Endothelial cell of umbilical vein (primary cell): ENCODE measurements at regions not wholly inside any gene's neighbourhood (a gene's known extent, or its start where the extent isn't known, plus 50 kb on each side); places are given as distances from the start of the nearest gene placed in this dataset.

Source experiments
- BruUV-seq: library from RNA; stranded (reverse); fragments of 400-500 nt; replicated peaks from 2 replicates; lab custom pipeline; 2021; lab: Mats Ljungman, UMichigan
- CTCF ChIA-PET: fragments of 300-600, 350-600 bp; sonication (Branson Sonifier 250); formaldehyde crosslinking; loops from one replicate; lab custom pipeline; 2021; ENCODE audit warnings: antibody characterized with exemption, inconsistent platforms; lab: Charles Lee
- POLR2A ChIA-PET: fragments of 300-600, 350-600 bp; sonication (Branson Sonifier 250); formaldehyde crosslinking; loops from one replicate; lab custom pipeline; 2021; ENCODE audit warnings: antibody characterized with exemption, inconsistent platforms; lab: Charles Lee
- DNase-seq: peaks from one replicate; pipeline ENCODE4 v3.0.0-alpha.2; 2011; ENCODE audit warnings: low read depth, low spot score
- FAIRE-seq: peaks from 2 replicates; lab custom pipeline; 2011; peaks lifted over from hg19 to GRCh38; lab: Jason Lieb, UNC
- H2AFZ ChIP-seq: 2 replicates; pipeline ENCODE4 v1.6.0; 2012; ENCODE audit warnings: low read depth, low read length, control low read depth, inconsistent platforms
- H3K27ac ChIP-seq: 2 replicates; pipeline ENCODE4 v1.5.1; 2011; ENCODE audit warnings: low read depth, mild to moderate bottlenecking, control low read depth, low read length, moderate library complexity; ENCODE audit not compliant: insufficient read depth
- H3K27me3 ChIP-seq, 2 experiments: 2 replicates each; pipeline versions ENCODE4 v1.6.0 to v1.6.1; 2011; ENCODE audit warnings: low read length in 2 of 2, mixed read lengths in 1 of 2; ENCODE audit not compliant: control insufficient read depth in 2 of 2, insufficient read depth in 2 of 2
- H3K36me3 ChIP-seq, 2 experiments: 2 replicates in 1 of 2; 3 replicates in 1 of 2; pipeline ENCODE4 v1.5.1; 2011; ENCODE audit warnings: low read length in 2 of 2, mild to moderate bottlenecking in 1 of 2, moderate library complexity in 1 of 2; ENCODE audit not compliant: control insufficient read depth in 2 of 2, insufficient read depth in 2 of 2; ENCODE audit errors: extremely low read depth in 1 of 2
- H3K4me1 ChIP-seq: 3 replicates; pipeline ENCODE4 v1.5.1; 2011; ENCODE audit warnings: mild to moderate bottlenecking, low read length; ENCODE audit not compliant: control insufficient read depth, insufficient read depth; ENCODE audit errors: extremely low read depth
- H3K4me2 ChIP-seq: 2 replicates; pipeline ENCODE4 v1.6.1; 2011; ENCODE audit warnings: low read length, control low read depth, mixed read lengths; ENCODE audit not compliant: insufficient read depth
- H3K4me3 ChIP-seq, 3 experiments: fragments of 200-600 bp in 1 of 3; sonication (generic), shearing (Covaris generic) in 1 of 3; replicated peaks in 1 of 3; 2 replicates each; pipeline ENCODE4 v1.5.1; 2011 to 2016; ENCODE audit warnings: control low read depth in 3 of 3, low read length in 3 of 3, mild to moderate bottlenecking in 2 of 3, inconsistent platforms in 1 of 3, low read depth in 1 of 3, moderate library complexity in 1 of 3; ENCODE audit not compliant: insufficient read depth in 1 of 3
- H3K79me2 ChIP-seq: 2 replicates; pipeline ENCODE4 v1.6.0; 2012; ENCODE audit warnings: low read length, inconsistent platforms; ENCODE audit not compliant: control insufficient read depth, insufficient read depth
- H3K9ac ChIP-seq: replicated peaks from 2 replicates; pipeline ENCODE3; 2011; ENCODE audit warnings: low read length, control low read depth; ENCODE audit not compliant: insufficient read depth; ENCODE audit errors: extremely low read depth
- H3K9me1 ChIP-seq: replicated peaks from 3 replicates; pipeline ENCODE4 v1.6.0; 2011; ENCODE audit warnings: mild to moderate bottlenecking, low read length; ENCODE audit not compliant: control insufficient read depth, insufficient read depth; ENCODE audit errors: extremely low read depth
- H3K9me3 ChIP-seq: replicated peaks from 2 replicates; pipeline ENCODE4 v1.5.1; 2012; ENCODE audit warnings: low read length, inconsistent platforms; ENCODE audit not compliant: control insufficient read depth, insufficient read depth
- H4K20me1 ChIP-seq: replicated peaks from 2 replicates; pipeline ENCODE3; 2011; ENCODE audit warnings: mild to moderate bottlenecking, low read length; ENCODE audit not compliant: control insufficient read depth, insufficient read depth; ENCODE audit errors: extremely low read depth
- EZH2 ChIP-seq: IDR thresholded peaks from 2 replicates; pipeline ENCODE4 v1.6.1; 2012; ENCODE audit warnings: borderline replicate concordance, low read depth, mild to moderate bottlenecking, moderate library complexity, low read length, inconsistent platforms; ENCODE audit not compliant: severe bottlenecking
- FOS ChIP-seq: IDR thresholded peaks from 2 replicates; pipeline ENCODE4 v1.6.1; 2011; ENCODE audit warnings: mild to moderate bottlenecking, low read length, moderate library complexity, borderline replicate concordance; ENCODE audit not compliant: insufficient read depth
- GATA2 ChIP-seq: IDR thresholded peaks from 2 replicates; pipeline ENCODE4 v1.7.0; 2011; ENCODE audit warnings: low read depth, mild to moderate bottlenecking, moderate library complexity, mixed read lengths, low read length; ENCODE audit not compliant: insufficient read length, insufficient read depth
- JUN ChIP-seq: IDR thresholded peaks from 2 replicates; pipeline ENCODE4 v1.6.1; 2011; ENCODE audit warnings: borderline replicate concordance, low read depth; ENCODE audit not compliant: insufficient read length, insufficient read depth
- MYC ChIP-seq: IDR thresholded peaks from one replicate; pipeline ENCODE4 v1.6.1; 2011; ENCODE audit warnings: mild to moderate bottlenecking, low read depth, low read length
- POLR2AphosphoS5 ChIP-seq: IDR thresholded peaks from 2 replicates; pipeline ENCODE4 v1.6.1; 2012; ENCODE audit warnings: low read depth, mild to moderate bottlenecking, control low read depth, low read length, moderate library complexity; ENCODE audit not compliant: insufficient read depth
- dilution Hi-C: fragments of 300-500 bp; cut with MboI; formaldehyde crosslinking; loops from one replicate; pipeline ENCODE4 v1.15.0; 2019; ENCODE audit warnings: low sequenced_read_pairs; ENCODE audit not compliant: extremely low pct_ligation_motif_present
- intact Hi-C: fragments of 100-400 bp; cut with micrococcal nuclease; formaldehyde crosslinking; loops from one replicate; pipeline ENCODE4 v1.10.0; 2022
- TF ChIP-seq, protein P1 (sequence below), 2 donors: IDR thresholded peaks; 1 replicate in 1 of 2; 2 replicates in 1 of 2; pipeline ENCODE4 v1.5.1; 2011; ENCODE audit warnings: low read length in 2 of 2, mild to moderate bottlenecking in 2 of 2, moderate library complexity in 2 of 2, control low read depth in 1 of 2, inconsistent platforms in 1 of 2, low read depth in 1 of 2; ENCODE audit not compliant: insufficient read depth in 1 of 2; ENCODE audit errors: extremely low read depth in 1 of 2
- TF ChIP-seq, protein P2 (sequence below): IDR thresholded peaks from 2 replicates; pipeline ENCODE4 v1.6.1; 2011; ENCODE audit not compliant: insufficient read depth, insufficient read length

DNA sequence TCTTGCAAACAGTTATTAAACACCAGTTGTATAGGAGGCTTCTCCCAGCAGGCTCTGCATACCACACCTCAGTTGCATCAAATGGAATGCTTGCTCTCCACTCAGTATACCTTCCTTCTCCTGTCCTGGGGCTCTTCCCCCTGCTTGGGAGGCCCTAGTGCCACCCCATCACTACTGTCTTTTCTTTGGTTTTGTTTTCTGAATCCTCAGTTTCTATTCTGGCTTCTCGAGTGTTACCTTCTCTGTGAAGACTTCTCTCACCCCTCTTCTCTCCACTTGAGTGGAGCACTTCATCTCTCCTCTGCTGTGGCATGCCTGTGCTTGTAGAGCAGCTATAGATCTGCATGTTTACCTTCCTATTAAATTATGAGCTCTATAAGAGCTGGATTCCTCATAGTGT lies 75.7 kb upstream of the TPRG1 start:
- TF ChIP-seq JUN (no peak), FOS (no peak), EZH2 (no peak), POLR2AphosphoS5 (no peak), GATA2 (no peak), MYC (no peak)
- TF ChIP-seq, protein P1, sequence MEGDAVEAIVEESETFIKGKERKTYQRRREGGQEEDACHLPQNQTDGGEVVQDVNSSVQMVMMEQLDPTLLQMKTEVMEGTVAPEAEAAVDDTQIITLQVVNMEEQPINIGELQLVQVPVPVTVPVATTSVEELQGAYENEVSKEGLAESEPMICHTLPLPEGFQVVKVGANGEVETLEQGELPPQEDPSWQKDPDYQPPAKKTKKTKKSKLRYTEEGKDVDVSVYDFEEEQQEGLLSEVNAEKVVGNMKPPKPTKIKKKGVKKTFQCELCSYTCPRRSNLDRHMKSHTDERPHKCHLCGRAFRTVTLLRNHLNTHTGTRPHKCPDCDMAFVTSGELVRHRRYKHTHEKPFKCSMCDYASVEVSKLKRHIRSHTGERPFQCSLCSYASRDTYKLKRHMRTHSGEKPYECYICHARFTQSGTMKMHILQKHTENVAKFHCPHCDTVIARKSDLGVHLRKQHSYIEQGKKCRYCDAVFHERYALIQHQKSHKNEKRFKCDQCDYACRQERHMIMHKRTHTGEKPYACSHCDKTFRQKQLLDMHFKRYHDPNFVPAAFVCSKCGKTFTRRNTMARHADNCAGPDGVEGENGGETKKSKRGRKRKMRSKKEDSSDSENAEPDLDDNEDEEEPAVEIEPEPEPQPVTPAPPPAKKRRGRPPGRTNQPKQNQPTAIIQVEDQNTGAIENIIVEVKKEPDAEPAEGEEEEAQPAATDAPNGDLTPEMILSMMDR (IDR thresholded peaks at IDR 0.05; ENCODE audit: extremely low read depth in 1 of 2, insufficient read depth in 1 of 2, low read depth in 1 of 2, low read length in 2 of 2) = no peak
- TF ChIP-seq, protein P2, sequence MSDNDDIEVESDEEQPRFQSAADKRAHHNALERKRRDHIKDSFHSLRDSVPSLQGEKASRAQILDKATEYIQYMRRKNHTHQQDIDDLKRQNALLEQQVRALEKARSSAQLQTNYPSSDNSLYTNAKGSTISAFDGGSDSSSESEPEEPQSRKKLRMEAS = no peak
- H3K4me2 ChIP-seq = no peak overlapping the region
- no peaks in the 10 kb centered on the region for H3K4me1 ChIP-seq
- H3K36me3 ChIP-seq = no peaks in the 10 kb centered on the region
- H3K27me3 ChIP-seq = peaks cover 0 to 2% of the 10 kb centered on the region in 2 experiments
- H3K27ac ChIP-seq = no peak overlapping the region
- H3K79me2 ChIP-seq = no peaks in the 10 kb centered on the region
- H2AFZ ChIP-seq = no peak overlapping the region
- intact Hi-C loops = no loop called here
- POLR2A ChIA-PET = no interaction called here
- H3K9me3 ChIP-seq = no peaks in the 10 kb centered on the region
- DNase-seq = no peak
- CTCF ChIA-PET = no interaction called here
- FAIRE-seq = no peak
- no peaks in the 10 kb centered on the region for H3K9me1 ChIP-seq
- H3K4me3 ChIP-seq = no peak overlapping the region
- dilution Hi-C loops = no loop called here
- BruUV-seq = no TSS peak
- no peak overlapping the region for H3K9ac ChIP-seq
- H4K20me1 ChIP-seq = no peaks in the 10 kb centered on the region
